Muscle of arm (tissue), 1 donor: ENCODE measurements at regions not wholly inside any gene's neighbourhood (a gene's known extent, or its start where the extent isn't known, plus 50 kb on each side); places are given as distances from the start of the nearest gene placed in this dataset.
"Not testable (repeated sequence)": the region's sequence is repeated elsewhere in the genome, so short reads cannot be mapped to it uniquely, and the experiment has no call there.

ENCODE experiments used
- DNase-seq: peaks from one replicate; pipeline ENCODE4 v3.0.0-alpha.2; 2013

DNA sequence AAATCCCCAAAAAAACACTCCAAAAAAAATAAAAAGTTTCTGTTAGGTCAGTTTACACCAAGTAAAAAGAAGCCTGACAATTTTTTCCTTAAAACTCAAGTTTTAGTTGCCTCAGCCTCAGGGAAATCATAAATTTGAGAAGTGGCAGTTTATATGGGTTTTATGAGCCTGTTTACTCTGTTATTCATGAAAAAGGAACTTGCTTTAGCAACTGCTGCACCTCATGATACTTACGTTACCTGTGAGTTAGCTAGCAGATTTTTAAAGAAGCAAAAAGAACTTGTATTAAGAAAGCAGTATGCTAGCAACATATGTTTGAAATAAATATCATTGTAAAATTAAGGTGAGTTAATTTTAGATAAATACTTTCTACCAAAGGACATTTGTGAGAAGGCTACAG, 1264.5 kb upstream of the PHF14 start:
- DNase-seq = no peak

DNA sequence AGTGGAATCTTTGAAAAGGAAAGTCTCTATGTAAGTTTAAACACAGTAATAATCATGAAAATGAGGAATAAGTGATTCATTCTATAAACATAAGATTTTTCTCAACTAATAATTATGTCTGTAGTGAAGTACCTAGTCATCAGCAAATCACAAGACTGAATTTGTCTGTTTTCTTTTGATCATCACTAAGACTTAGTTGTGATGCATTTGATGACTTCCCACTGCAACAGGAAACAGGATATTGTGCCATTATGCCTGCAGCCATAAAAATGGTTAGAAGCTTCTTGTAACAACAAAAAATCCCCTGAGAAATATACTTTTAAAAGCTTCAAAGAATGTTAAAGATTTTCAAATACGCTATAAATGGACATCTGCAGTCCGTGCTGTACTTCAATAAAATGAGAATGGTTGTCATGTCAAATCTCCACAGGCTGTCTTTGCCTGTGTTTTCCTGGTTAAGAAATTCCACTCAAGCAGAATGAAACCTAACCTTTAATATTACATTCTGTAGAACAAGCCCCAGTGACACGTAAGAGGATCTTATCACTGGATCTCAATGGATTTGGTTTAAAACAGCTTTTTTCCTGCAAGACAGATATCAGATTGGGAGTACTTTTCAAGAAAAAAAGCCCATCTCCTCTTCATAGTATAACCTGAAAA, 1262.3 kb upstream of the PHF14 start:
- no peak for DNase-seq

DNA sequence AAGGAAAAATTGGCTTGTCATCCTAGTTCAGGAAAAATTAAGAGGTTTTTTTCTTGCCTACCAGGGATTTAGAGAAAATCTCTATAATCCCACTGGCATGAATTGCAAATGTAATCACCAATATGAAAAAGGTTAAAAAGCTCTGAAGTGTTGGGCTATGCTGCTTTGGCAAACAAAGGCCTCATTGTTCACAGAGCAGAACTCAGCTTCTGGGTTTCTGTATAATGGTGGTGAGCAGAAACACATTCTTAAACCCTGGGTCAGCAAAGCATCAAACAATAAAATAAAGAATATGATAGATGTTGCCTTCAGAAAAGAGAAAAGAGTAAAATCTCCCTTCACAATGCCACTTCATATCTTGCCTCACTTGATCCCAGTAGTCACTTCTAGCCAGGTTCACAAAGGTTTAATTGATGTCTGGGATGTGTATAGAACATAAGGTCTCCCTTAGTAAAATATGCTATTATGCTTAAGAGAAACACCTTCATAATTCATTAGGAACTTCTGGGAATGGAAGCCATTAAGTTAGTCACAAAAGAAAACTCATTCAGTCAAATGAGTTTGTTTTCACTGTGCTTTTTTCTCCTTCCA, 1255.5 kb upstream of the PHF14 start:
- no peak for DNase-seq

DNA sequence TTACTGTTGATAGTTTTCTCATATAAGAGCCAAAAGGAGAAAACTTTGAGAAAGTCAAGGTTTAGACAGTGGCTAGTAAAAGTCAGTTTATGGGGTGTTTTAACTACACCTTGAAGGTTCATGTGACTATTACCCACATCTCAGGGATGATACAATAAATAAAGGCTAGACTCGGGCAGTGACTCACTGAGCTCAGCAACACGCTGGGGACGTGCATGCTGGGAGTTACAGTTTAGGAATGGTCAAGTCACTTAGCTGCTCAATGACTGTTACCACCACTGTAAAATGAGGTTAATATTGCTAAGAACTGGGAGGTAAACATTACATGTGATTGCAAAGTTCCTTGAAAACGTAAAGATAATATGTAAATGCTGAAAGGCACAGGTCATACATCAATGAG, 1254.4 kb upstream of the PHF14 start:
- DNase-seq = no peak

DNA sequence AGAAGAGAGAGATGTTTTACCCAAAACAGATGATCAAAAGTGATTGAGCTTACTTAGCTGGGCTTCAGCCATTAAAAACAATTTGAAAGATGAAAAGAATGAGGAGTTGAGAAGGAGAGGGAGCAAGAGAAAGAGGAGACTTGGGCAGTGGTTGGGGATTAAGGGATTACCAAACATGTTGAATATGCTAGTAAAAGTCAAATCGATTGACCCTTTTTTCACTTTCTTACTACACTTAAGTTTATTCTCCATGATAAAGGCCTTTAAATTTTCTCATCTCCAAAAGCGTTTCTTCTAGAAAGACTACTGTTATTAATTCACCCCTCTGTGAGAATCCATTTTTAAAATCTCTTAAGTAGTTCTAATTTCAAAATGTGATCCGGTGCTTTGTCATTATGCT, 1254.0 kb upstream of the PHF14 start:
- no peak for DNase-seq

DNA sequence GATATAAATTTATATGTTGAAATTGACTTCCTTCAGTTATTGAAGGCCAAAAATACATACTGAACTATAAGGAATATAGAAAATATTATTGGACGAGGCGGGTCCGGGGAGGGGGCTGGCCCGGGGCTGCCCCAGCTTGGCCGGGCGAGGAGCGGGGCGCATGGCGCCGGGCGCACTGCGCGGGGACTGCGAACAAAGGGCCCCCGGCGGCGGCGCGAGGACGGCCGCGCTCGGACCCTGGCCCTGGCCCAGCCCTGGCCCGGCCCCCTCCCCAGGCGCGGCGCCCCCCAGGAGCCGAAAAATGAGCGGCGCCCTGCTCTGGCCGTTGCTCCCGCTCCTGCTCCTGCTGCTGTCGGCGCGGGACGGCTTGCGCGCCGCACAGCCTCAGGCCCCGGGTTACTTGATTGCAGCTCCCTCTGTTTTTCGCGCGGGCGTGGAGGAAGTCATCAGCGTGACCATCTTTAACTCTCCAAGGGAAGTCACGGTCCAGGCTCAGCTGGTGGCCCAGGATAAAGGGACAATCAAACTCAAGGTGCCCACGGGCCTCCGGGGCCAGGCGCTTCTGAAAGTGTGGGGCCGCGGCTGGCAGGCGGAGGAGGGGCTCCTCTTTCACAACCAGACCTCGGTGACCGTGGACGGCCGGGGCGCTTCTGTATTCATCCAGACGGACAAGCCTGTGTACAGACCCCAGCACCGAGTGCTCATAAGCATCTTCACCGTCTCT, 1247.6 kb upstream of the PHF14 start:
- not testable (repeated sequence) for DNase-seq

DNA sequence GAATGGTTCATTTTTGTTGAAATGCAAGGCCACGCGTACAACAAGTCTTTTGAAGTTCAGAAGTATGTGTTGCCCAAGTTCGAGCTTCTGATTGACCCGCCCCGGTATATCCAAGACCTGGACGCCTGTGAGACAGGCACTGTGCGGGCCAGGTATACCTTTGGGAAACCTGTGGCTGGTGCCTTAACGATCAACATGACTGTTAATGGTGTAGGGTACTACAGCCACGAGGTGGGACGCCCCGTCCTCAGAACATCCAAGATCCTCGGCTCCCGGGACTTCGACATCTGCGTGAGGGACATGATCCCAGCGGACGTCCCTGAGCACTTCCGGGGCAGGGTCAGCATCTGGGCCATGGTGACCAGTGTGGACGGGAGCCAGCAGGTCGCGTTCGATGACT, 1246.9 kb upstream of the PHF14 start:
- not testable (repeated sequence) for DNase-seq

DNA sequence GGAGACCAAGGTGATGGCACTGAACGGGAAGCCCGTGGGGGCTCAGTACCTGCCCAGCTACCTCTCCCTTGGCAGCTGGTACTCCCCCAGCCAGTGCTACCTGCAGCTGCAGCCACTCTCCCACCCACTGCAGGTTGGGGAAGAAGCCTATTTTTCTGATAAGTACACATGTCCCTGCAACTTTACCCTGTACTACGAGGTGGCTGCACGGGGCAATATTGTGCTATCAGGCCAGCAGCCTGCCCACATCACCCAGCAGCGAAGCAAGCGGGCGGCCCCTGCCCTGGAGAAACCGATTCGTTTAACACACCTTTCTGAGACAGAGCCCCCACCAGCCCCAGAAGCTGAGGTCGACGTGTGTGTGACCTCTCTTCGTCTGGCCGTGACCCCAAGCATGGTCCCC, 1246.2 kb upstream of the PHF14 start:
- not testable (repeated sequence) for DNase-seq

DNA sequence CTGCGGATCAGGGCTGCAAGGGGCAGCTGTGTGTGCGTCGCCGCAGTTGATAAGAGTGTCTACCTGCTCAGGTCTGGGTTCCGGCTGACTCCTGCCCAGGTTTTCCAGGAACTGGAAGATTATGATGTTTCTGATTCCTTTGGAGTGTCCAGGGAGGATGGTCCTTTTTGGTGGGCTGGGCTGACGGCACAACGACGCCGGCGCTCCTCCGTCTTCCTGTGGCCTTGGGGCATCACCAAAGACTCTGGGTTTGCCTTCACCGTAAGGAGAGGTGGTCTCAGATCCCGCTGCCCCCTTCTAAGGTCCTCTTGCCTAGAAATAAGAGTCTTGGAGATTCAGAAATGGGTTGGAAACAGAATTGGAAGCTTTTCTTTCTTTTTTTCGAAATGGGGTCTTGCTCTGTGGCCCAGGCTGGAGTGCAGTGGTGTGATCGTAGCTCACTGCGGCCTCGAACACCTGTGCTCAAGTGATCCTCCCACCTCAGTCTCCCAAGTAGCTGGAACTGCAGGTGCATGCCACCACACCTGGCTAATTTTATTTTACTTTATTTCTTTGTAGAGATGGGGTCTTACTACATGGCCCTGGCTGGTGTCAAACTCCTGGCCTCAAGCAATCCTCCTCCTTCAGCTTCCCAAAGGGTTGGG, 1245.5 kb upstream of the PHF14 start:
- DNase-seq = not testable (repeated sequence)

DNA sequence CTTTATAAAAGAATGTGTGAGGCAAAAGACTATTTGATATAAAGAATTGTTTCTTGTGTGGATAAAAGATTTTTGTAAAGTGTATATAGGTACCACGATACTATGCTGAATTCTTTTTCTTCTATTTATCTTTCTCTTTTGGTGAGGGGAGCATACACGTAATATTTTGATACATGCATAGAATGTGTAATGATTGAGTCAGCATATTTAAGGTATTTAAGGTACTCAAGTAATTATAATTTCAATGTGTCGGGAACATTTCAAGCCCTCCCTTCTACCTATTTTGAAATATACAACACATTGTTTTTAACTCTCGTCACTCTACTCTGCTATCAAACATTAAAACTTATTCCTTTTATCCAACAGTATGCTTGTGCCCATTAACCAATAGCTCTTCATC, 1221.6 kb upstream of the PHF14 start:
- DNase-seq = no peak

DNA sequence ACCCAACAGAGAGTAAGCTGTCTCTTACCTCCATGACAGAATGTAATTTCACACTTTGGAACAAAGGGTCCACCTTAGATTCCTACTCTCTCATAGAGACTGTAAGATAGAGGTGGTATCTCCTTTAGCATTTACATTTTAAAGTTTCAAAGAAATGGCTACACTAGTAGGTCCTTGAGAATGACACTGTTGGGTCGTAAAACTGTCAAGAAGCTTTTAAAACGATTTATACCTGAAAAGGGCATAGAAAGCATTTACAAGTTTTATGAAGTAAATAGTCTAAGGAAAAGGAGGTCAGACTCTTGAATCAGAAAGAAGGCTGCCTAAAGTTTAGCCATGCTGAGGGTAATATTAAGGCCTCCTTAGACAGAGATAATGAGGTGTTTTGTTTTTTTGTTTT, 1212.4 kb upstream of the PHF14 start:
- no peak for DNase-seq

DNA sequence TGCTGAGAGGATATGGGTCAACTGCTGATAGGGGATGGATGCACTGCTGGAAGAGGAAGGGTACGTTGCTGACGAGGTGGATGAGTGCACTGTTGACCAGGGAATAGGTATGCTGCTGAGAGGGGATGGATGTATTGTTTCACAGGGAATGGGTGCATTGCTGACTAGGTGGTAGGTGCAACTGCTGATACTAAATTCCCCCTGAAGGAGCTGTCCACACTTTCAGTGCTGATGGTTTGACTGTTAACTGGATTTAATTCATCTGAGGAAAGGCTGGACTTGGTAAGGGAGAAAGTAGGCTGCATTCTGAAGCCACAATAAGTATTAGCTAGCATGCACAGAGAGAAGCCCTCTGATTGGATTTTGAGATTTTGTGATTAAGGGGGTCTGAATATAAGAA, 1196.8 kb upstream of the PHF14 start:
- no peak for DNase-seq

DNA sequence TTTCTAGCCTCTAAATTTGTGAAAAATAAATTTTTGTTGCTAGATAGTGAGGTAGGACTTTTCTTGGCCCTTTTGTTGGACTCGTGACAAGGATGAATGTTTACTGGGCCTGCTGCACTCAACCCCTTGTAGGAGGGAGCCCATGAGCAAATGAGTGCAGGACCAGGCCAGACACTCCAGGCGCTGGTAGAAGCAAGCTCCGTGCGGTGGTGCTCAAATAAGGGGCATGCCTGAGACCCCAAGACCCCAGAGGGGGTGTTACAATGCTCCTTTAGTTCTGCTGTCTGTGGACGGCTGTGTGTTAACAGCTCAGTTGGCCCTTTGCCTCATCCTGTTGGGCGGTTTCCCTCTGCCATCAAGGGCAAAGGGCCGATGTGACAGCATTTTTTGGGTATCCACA, 1195.3 kb upstream of the PHF14 start:
- no peak for DNase-seq

DNA sequence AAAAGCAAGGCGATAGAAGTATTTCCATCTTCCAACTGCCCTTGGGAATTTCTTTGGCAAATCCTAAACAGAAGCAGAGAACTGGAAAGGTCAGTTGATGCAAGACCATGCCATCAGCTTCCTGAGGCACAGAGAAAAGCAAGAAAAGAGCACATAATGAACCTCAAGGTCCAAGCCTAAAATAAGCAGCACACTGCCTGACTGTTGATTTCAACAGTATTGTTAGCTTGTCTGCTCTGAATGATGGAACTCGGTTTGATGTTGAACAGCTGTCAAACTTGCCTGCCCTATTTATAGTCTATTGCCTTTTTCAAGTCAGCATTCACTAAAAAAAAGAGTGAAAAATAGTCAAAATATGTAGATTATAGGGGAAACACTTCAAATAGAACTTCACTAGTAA, 1192.0 kb upstream of the PHF14 start:
- no peak for DNase-seq

DNA sequence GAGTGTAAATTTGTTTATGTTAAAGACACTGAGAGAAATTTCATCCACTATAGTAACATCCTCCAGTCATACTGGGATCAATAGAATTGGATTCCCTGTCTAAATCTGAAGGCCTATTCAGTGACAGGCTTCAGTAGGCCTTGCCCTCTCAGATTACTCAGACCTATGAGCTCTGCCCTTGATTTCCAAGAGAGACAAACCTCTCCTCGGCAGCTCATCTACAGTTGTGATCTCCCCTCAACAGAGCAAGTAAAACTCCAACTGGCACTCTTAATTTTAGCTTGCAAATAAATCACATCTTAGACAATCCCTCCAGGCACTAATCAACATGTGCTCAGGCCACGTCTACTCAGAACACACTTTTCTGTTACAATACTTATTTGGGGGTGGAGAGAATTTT, 1191.4 kb upstream of the PHF14 start:
- DNase-seq = no peak

DNA sequence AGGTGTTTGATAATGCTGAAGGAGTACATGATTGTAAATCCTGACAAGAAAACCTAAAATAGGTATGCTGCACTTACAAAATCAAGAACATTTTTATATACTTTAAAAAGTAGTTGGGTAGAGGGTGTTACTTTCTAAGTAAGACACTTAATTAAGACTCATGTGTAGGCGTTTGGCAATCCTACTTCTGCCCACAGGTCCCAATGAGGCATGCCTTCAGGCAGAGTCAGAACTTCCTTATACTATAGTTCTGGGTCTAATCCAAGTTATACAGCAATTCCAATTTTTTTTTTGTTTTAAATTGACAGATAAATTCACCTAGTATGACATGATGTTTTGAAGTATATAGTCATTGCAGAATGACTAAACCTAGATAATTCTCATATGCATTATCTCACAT, 1188.5 kb upstream of the PHF14 start:
- DNase-seq = no peak

DNA sequence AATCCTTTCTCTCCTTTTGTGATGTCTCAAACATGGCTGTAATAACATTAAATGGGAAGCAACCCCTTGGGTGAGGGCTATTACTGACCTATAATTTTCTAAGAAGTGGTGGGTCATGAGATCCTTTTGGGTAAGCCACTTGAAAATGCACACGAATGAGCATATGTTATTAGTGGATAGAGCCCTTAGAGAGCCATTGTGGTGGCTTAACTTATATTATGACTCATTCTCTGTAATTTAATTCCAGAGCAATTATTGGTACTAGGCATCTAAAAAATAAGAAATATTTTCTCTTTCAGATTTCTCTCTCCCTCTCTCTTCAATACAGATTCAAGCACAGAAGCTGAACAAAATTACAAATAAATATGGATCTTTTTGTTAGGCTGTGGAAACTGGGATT, 1177.4 kb upstream of the PHF14 start:
- DNase-seq = no peak

DNA sequence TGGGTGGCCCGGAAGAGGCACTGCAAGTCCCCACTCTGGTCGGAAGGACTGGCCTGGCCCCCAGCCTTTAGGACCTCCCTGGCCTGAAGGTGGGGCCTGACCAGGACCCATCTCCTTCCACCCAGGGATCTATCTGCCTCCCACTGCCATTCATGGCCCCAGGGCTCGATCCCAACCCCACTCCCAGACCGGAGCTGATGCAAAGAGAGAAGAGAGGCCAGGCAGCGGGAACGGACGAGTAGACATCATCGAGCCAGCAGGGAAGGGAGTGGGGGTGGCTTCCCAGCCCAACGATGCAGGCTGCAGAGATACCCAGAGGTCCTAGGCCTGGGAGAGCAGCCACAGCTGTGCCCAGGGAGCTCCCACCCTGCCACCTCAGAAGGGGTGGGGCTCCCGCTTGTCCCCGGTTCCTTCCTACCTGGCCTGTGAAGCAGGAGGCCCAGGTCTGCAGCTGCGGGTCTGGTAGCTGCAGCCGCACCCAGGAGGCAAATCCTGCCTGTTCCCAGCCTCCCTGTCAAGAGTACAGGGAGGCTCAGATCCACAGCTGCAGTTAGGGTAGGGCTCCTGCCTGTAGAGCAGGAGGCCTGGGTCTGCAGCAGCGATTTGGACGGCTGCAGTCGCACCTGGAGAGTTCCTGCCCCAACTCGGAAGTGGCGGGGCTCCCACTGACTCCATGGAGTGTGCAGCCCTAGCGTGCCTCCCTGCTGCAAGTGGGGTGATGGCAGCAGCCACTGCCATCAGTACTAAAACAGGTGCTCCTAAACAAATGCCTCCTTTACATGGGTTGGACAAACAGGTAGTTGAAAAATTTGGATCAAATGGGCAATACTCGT, 1151.0 kb upstream of the PHF14 start:
- DNase-seq = no peak

DNA sequence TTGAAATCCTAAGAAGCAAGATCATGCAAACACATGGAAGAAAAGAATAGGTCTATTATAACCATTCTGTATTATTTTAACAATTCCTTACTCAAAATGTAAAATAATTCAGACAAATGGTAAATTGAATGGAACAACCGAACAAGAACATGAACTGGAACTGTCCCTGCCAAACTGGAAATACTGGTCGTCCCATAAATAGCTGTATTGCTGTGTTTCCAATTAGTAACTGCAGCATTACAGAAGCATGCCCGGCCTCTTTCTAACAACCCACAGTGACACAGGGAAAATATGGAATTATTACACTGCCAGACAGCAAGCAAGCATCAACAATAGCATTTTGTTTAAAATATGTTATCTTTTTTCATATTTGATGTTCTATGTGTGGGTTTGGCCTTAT, 1138.5 kb upstream of the PHF14 start:
- DNase-seq = no peak

DNA sequence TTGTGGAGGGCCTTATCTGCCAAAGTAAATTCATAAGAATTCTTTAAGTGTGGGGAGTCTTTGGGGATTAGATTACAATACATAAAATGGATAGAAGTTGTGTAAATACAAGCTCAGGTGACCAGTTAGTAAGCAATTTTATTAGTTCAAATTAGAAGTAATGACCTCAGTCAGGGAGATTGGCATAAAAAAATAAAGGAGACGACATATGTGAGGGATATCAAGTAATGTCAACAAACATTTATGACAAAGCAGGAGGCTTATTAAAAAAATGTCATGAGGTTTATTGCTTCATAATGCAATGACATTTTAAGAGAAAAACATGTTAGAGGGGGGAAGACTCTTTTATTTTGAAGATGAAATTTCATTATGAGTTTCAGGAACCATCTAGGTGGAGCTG, 1137.0 kb upstream of the PHF14 start:
- no peak for DNase-seq

DNA sequence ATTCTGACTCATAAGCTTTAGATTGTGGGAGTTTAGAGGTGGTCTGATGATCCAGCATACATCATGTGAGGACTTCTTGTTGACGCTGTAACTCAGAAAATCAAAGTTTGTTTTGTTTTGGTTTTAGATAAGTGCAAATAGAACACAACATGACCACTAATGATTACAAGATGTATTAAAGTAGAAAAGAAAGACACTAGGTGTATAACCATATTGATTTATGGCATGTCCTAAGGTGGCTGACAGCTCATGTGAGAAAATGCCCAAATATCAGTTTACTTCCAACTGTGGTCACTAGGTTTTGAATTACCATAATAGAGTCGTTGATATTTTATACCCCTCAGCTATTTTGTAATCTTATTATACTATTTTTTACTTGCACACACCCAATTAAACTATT, 1131.4 kb upstream of the PHF14 start:
- DNase-seq = no peak

DNA sequence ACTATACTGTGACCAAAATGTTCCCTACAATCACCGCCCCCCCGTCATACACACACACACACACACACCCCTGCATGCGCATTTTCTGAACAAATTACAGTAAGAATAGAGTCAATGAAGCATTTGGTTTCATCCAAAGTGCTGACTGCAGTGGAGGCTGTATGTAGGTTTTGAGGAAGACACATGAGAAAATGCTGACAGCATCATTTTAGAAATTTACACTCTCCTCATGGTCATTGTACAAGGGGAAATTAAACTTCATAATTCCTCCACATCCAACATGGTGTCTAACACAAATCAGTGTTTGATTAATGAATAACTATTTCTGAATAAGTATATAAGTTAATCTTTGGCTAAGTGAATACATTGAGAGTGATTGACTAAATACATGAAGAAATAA, 1126.8 kb upstream of the PHF14 start:
- no peak for DNase-seq
